RWPE1 (cell line): ENCODE measurements at regions not wholly inside any gene's neighbourhood (a gene's known extent, or its start where the extent isn't known, plus 50 kb on each side); places are given as distances from the start of the nearest gene placed in this dataset.

Source experiments
- CTCF ChIA-PET: fragments of 350-600 bp; sonication (Branson Sonifier 250); formaldehyde crosslinking; extraction: SDS; loops from one replicate; lab custom pipeline; 2021; lab: Yijun Ruan, JAX
- POLR2A ChIA-PET: fragments of 400-600 bp; formaldehyde crosslinking; extraction: SDS; loops from one replicate; lab custom pipeline; 2020; ENCODE audit warnings: antibody characterized with exemption; ENCODE audit not compliant: low non-redundant PET; lab: Yijun Ruan, JAX
- DNase-seq: peaks from one replicate; pipeline ENCODE4 v3.0.0; 2012; ENCODE audit warnings: low spot score
- H3K27ac ChIP-seq: fragments of 450-650 bp; 2 replicates; pipeline ENCODE4 v1.5.1; 2017
- CTCF ChIP-seq: fragments of 450-650 bp; conservative IDR thresholded peaks from 2 replicates; pipeline ENCODE4 v1.5.1; 2017; ENCODE audit warnings: low read depth, mild to moderate bottlenecking

- POLR2A ChIA-PET = no interaction called here
- TF ChIP-seq CTCF = no peak
- CTCF ChIA-PET = interaction anchor here (0.7 kb wide), 1 partner anchor 1483 kb away, joined by 3 read pairs; no protein-coding TSS in a partner anchor
- no peak for DNase-seq
- no peak overlapping the region for H3K27ac ChIP-seq
Observed at GRCh38 chr13:37368501-37368900, 230.1 kb downstream of the POSTN start.

GRCh38 chr13:37366044-37366770 lies 232.4 kb downstream of the POSTN start:
- ChIA-PET POLR2A (no interaction called here), CTCF (no interaction called here)
- H3K27ac ChIP-seq = no peak overlapping the region
- no peak for TF ChIP-seq CTCF
- no peak for DNase-seq

GRCh38 chr13:37365496-37365895 lies 233.1 kb downstream of the POSTN start:
- no peak for DNase-seq
- CTCF ChIA-PET = interaction anchor here (0.5 to 0.6 kb wide), 2 partner anchors 47 to 231 kb away, joined by 3 to 4 read pairs; no protein-coding TSS in a partner anchor
- POLR2A ChIA-PET = no interaction called here
- TF ChIP-seq CTCF = no peak
- H3K27ac ChIP-seq = no peak overlapping the region

GRCh38 chr13:37364956-37365355 lies 233.6 kb downstream of the POSTN start:
- POLR2A ChIA-PET = no interaction called here
- H3K27ac ChIP-seq = no peak overlapping the region
- no peak for TF ChIP-seq CTCF
- CTCF ChIA-PET = interaction anchor here (0.5 to 0.6 kb wide), 2 partner anchors 47 to 230 kb away, joined by 3 to 4 read pairs; no protein-coding TSS in a partner anchor
- DNase-seq = no peak

GRCh38 chr13:37364007-37364406 lies 234.6 kb downstream of the POSTN start:
- TF ChIP-seq CTCF = no peak
- no peak overlapping the region for H3K27ac ChIP-seq
- ChIA-PET CTCF (no interaction called here), POLR2A (no interaction called here)
- DNase-seq = no peak

- TF ChIP-seq CTCF = no peak
- peak; percentile 14 for DNase-seq
- ChIA-PET POLR2A (no interaction called here), CTCF (no interaction called here)
- no peak overlapping the region for H3K27ac ChIP-seq
Observed at GRCh38 chr13:37361608-37362007, 237.0 kb downstream of the POSTN start.
